D721Med (cell line): ENCODE measurements at regions not wholly inside any gene's neighbourhood (a gene's known extent, or its start where the extent isn't known, plus 50 kb on each side); places are given as distances from the start of the nearest gene placed in this dataset.

Experiments
- DNase-seq: peaks from one replicate; pipeline ENCODE4 v3.0.0; 2011; ENCODE audit warnings: low spot score; ENCODE audit not compliant: insufficient read length
- FAIRE-seq: peaks from 2 replicates; lab custom pipeline; 2011; peaks lifted over from hg19 to GRCh38; lab: Jason Lieb, UNC
- CTCF ChIP-seq: IDR thresholded peaks from 2 replicates; pipeline ENCODE4 v1.5.1; 2012; ENCODE audit warnings: mild to moderate bottlenecking, control low read depth; ENCODE audit not compliant: insufficient read depth; ENCODE audit errors: missing control alignments

GRCh38 chr5:89452081-89452480 lies 569.1 kb upstream of the MEF2C start:
- no peak for TF ChIP-seq CTCF
- DNase-seq, result no peak
- FAIRE-seq, result no peak

- no peak for TF ChIP-seq CTCF
- DNase-seq (no peak), FAIRE-seq (no peak)
Measured at GRCh38 chr5:89451263-89451662, 568.3 kb upstream of the MEF2C start.

GRCh38 chr5:89450149-89450538 lies 567.2 kb upstream of the MEF2C start:
- FAIRE-seq, result no peak
- no peak for DNase-seq
- TF ChIP-seq CTCF, result no peak

- TF ChIP-seq CTCF, result no peak
- no peak for DNase-seq
- peak; percentile 44 for FAIRE-seq
Measured at GRCh38 chr5:89449392-89450148, 566.6 kb upstream of the MEF2C start.

GRCh38 chr5:89447027-89447426 lies 564.0 kb upstream of the MEF2C start:
- FAIRE-seq, result no peak
- no peak for TF ChIP-seq CTCF
- no peak for DNase-seq

GRCh38 chr5:89445106-89445745 lies 562.2 kb upstream of the MEF2C start:
- no peak for TF ChIP-seq CTCF
- FAIRE-seq (no peak), DNase-seq (no peak)

GRCh38 chr5:89444088-89444487 lies 561.1 kb upstream of the MEF2C start:
- FAIRE-seq (no peak), DNase-seq (no peak)
- no peak for TF ChIP-seq CTCF
